Middle frontal gyrus (tissue), 1 donor: ENCODE measurements at regions not wholly inside any gene's neighbourhood (a gene's known extent, or its start where the extent isn't known, plus 50 kb on each side); places are given as distances from the start of the nearest gene placed in this dataset.

Experiments used
- DNase-seq: peaks from one replicate; pipeline ENCODE4 v3.0.0-alpha.2; 2015; ENCODE audit warnings: low spot score; ENCODE audit errors: extremely low spot score

GRCh38 chr18:44125446-44125845 lies 555.2 kb upstream of the SETBP1 start:
- no peak for DNase-seq

- DNase-seq, result no peak
Measured at GRCh38 chr18:44126598-44126997, 554.1 kb upstream of the SETBP1 start.

- DNase-seq, result no peak
Measured at GRCh38 chr18:44128365-44128764, 552.3 kb upstream of the SETBP1 start.

DNA sequence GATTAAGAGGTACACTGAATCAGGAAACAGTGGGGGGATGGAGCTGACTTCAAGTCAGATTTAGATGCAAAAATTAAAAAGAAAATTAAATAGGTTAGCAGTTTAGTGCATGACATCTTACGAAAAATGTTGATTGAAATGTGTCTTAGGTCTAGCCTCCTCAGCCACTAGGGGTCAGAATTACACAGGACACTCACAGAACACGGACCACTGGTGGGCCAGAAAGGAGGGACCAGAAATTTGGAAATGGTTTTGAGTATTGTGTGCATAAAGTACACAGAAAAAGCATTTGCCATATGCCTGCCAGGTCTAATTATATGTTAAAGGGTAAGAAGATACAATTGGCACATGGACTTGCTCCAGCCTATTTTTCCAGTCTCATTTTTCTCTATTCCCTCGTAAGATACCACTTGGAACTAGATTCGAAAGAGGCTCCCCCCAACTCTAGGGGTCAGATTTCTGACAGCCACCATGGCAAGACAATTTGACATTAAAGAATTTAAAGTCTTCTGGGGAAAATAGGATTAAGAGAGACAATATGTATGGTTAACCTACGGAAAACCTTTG lies 550.2 kb upstream of the SETBP1 start:
- no peak for DNase-seq

DNA sequence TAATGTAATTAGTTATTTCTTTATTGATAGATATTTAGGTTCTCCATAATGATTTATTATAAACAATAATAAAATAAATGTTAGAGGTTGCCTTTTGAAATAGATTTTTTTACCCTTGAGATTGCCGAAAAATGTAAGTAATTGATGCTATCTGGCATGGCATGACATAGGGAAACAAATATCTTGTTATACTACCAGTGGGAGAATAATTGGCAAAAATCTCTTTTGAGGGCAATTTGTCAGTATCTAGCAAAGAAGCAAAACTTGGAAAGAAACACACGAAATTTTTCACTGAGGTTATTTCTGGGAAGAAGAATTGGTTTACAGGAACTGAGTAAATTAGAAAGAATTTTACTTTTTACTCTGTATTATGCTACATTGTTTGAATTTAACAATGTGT lies 547.2 kb upstream of the SETBP1 start:
- no peak for DNase-seq

GRCh38 chr18:44134447-44134846 lies 546.2 kb upstream of the SETBP1 start:
- DNase-seq, result no peak

GRCh38 chr18:44135741-44136140 lies 544.9 kb upstream of the SETBP1 start:
- no peak for DNase-seq

- no peak for DNase-seq
Measured at GRCh38 chr18:44136326-44136725, 544.4 kb upstream of the SETBP1 start.

DNA sequence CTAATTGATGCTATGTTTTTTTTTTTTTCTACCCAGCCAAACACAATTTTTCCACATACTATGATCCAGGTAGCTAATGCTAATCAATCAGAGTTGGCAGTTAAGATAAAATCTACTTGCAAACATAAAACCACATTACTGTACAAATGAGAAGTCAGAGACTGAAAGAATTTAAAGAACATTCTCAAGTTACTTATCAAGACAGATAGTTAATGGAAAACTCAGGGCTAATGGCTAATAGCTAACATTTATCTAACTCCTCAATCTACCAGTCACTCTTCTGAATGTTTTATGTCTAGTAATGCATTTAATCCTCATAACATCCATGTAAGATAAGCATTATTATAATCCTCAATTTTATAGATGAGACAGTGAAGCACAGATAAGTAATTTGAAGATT lies 537.6 kb upstream of the SETBP1 start:
- no peak for DNase-seq

DNA sequence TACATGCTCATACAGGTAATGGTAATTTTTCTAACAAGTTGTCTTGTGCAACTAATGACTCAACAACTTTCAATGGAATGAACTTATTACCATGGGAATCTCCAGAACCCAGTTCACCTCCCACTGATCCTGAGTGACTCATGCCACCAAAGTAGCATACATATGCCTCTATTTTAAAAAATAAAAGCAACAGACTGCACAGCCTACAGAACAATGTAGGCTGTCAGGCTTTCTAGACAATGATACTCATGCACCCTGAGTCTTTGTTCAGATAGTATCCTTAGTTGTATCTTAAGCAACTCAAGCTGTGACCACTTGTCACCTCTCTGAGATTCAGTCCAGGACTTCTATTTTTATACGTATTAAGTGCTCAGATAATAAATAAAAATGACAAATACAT lies 531.0 kb upstream of the SETBP1 start:
- no peak for DNase-seq

DNA sequence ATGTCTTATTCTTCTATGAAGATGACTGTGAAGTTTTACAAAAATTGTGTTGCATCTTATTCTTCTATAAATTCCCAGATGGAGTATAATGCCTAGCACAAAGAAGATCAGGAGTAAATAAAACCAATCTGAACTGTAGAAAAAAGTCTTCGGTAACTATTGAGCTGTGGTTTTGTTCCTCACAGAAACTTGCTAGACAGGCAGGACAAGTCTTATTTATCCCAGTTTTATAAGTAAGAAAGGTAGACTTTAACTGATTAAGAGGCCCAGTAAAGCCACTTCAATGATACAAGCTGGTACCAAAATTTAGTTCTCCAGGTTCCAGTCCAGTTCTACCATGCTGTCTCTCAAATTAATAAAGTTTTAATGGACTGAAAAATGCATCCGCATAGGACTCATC lies 526.7 kb upstream of the SETBP1 start:
- DNase-seq, result no peak

DNA sequence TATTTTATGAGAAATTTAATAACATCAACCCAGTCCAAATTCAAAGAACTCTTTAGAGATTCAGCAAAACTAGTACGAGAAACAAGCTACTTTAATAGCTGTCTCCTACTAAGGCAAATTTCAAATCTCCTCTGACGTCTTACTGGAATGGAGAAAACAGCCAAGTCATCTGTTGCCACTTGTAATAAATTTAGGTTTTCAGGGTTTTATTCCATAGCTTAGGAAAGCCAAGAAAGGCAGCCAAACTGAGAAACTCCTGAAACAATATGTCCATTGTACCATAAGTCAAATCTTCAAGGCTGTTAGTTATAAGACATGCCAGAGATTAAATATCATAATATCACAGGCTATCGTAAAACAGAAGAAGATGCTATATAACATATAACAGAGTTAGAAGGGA lies 524.6 kb upstream of the SETBP1 start:
- DNase-seq, result no peak

DNA sequence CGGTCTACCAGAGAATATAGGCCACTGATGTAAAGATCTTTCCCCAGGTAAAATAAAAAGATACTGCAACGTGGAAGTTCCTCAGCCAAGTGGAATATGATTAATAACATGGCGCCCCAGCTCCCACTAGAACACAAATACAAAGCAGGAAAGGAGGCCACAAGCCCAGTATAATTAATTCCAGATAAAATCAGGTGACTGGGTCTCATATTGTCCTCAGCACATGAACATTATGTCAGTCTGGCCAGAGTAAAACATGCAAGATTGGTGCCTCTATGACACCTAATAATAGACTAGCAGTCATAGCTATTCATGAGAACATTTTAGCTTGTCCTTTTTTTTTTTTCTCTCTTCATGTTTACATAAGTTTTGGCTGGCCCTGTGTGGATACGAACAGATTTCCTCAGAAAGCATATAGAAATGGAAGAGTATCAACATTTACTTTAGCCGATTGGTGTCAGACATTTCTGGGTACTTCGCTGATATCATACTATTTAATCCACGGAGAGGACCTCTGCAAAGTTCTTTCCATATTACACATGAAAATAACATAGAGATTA lies 523.8 kb upstream of the SETBP1 start:
- DNase-seq, result no peak

DNA sequence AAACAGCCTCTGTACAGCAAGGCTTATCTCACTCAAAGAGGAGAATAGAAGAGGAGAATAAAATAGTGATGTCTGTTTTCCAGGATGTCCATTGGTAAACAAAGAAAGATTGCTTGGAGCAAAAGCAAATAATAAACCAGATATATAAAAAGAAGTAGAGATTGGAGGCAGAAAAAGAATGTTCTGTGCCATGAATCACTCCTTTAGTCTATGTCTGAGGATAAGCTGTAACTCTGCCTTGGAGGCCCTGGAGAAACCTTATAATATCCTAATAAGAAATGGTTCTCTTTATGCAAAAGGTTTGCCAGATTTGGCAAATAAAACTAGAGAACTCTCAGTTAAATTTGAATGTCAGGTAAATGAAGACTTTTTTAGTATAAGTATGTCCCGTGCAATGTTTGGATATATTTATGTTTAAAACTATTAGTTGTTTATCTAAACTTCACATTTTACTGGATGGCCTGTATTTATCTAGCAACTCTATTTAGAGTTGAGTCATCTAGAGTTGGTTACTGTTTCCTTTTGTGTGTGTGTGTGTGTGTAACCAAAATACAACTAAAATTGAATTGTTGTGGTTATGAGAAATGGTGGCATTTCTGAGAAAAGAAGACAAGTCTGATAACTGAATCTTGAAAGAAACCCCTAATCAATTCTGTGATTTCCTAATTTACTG lies 510.3 kb upstream of the SETBP1 start:
- no peak for DNase-seq

GRCh38 chr18:44171301-44171700 lies 509.4 kb upstream of the SETBP1 start:
- DNase-seq, result no peak

DNA sequence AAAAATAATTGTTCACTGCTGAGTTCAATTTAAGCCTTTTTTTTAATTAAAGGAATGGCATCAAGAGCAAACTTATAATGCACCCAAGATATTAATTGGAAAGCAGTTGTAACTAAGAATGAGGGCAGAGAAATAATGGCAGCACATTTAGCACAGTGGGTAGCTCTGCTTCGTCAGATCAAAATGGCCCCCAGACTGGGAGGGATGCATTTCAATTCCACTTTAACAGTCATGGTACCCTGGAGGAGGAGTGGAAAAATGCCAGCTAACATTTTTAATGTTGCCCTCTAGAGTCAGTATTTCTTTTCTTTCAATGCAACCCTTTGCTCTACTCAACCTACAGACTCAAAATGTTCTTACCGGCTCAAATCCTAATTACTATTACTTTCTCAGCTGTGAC lies 504.8 kb upstream of the SETBP1 start:
- DNase-seq, result no peak

DNA sequence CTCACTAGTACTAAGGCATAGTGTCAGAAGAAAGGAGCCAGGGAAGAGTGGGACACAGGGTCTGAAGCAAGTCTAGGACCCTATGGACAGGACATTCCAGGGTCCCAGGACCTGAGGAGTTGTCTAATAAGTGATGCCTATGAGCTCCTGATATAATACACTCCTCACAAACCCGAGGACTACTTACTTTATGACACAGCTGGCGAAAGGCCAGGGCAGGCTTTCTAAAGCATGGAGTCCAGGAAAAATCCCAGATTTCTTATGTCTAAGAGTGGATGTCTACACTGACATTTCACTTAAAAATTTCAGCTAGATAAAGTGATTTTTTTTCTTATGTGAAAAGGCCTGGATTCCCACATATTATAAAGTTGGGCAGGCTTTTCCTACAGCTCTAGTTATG lies 502.2 kb upstream of the SETBP1 start:
- DNase-seq, result no peak

GRCh38 chr18:44179693-44180092 lies 501.0 kb upstream of the SETBP1 start:
- DNase-seq, result no peak

GRCh38 chr18:44180683-44181082 lies 500.0 kb upstream of the SETBP1 start:
- DNase-seq, result no peak

DNA sequence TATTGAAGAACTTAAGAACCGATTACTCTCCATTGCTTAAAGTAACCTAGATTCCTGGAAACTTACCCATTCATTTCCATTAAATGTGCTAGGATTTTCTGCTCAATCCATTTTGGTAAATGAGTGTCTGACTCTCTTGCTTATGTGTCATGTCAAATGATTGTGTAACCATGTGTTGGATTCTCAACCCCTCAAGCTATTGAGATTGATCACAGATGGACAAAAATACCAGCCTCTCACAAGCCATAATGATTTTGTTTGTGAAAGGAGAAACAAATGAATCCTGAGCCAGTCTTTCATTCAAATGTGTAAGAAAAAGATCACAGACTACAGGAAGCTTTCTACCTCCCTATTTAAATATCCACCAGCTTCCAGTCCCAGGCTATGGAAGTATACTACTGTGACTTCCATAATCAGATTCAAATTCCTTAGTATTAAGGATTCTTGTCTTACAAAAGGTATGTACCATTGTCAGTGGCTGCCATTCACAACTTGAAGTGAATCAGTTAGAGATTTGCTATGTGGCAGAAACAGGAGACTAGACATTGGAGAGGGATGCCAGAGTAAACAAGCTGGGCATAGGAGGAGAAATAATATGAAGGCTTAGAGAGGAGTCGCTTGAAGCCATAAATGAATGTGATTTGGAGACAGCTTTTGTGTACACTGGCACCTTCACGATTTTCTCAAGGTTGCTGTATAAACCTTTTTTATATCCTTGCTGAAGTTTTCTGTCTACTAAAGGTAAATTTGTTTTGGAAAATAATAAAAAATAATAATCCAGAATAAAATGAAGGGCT lies 498.5 kb upstream of the SETBP1 start:
- no peak for DNase-seq

DNA sequence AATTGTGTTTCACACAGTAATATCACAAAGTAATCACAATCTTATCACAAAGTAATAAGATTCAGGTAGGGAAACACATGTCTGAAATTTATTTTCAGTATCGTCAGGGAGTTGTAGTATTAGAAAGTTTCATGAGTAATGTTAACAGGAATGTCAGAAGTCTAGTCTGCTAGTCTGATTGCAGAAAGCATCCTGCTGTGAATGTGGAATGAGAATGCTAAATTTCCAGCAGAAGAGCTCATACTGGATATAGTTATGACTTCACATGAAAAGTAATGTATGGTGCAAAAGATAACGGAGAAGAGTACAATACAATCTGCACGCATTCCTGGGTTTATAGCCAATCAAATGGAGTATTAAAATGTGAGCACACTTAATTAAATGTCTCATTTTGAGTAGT lies 494.7 kb upstream of the SETBP1 start:
- no peak for DNase-seq

GRCh38 chr18:44187090-44187489 lies 493.6 kb upstream of the SETBP1 start:
- no peak for DNase-seq
